H9 (cell line): ENCODE measurements at regions not wholly inside any gene's neighbourhood (a gene's known extent, or its start where the extent isn't known, plus 50 kb on each side); places are given as distances from the start of the nearest gene placed in this dataset.

Experiments used
- DNase-seq: peaks from one replicate; pipeline ENCODE4 v3.0.0-alpha.2; 2017
- H2AFZ ChIP-seq: one replicate; pipeline ENCODE4 v1.6.1; 2013; ENCODE audit warnings: mild to moderate bottlenecking, low read length, control low read depth, moderate library complexity
- H2AK5ac ChIP-seq: 2 replicates; pipeline ENCODE4 v1.6.1; 2013; ENCODE audit warnings: low read length, control low read depth, mixed read lengths; ENCODE audit not compliant: insufficient read length
- H2BK120ac ChIP-seq: one replicate; pipeline ENCODE4 v1.6.1; 2013; ENCODE audit warnings: low read depth, mild to moderate bottlenecking, low read length, control low read depth, inconsistent platforms; ENCODE audit not compliant: poor library complexity, severe bottlenecking
- H2BK12ac ChIP-seq: 2 replicates; pipeline ENCODE4 v1.6.1; 2013; ENCODE audit warnings: low read length, control low read depth, mixed read lengths, low read depth; ENCODE audit not compliant: insufficient read length
- H2BK15ac ChIP-seq: 2 replicates; pipeline ENCODE4 v1.6.1; 2013; ENCODE audit warnings: low read depth, low read length, control low read depth
- H2BK20ac ChIP-seq: one replicate; pipeline ENCODE4 v1.6.1; 2013; ENCODE audit warnings: low read depth, mild to moderate bottlenecking, low read length, control low read depth, inconsistent platforms; ENCODE audit not compliant: poor library complexity, severe bottlenecking
- H2BK5ac ChIP-seq: 2 replicates; pipeline ENCODE4 v1.6.1; 2013; ENCODE audit warnings: low read length, control low read depth, mixed read lengths; ENCODE audit not compliant: insufficient read length
- H3K14ac ChIP-seq: 2 replicates; pipeline ENCODE4 v1.6.1; 2013; ENCODE audit warnings: low read length, control low read depth; ENCODE audit not compliant: insufficient read depth
- H3K18ac ChIP-seq: 2 replicates; pipeline ENCODE4 v1.6.1; 2013; ENCODE audit warnings: low read depth, mild to moderate bottlenecking, mixed read lengths, low read length, control low read depth; ENCODE audit not compliant: insufficient read length
- H3K23ac ChIP-seq: 2 replicates; pipeline ENCODE4 v1.6.1; 2013; ENCODE audit warnings: low read length, control low read depth, mixed read lengths, low read depth; ENCODE audit not compliant: insufficient read length
- H3K23me2 ChIP-seq: 2 replicates; pipeline ENCODE4 v1.6.1; 2013; ENCODE audit warnings: low read depth, mild to moderate bottlenecking, mixed read lengths, low read length, control low read depth; ENCODE audit not compliant: insufficient read length, poor library complexity, severe bottlenecking
- H3K27ac ChIP-seq: 2 replicates; pipeline ENCODE4 v1.5.1; 2013; ENCODE audit warnings: low read length, control low read depth, mixed read lengths, low read depth; ENCODE audit not compliant: insufficient read length
- H3K27me3 ChIP-seq: 2 replicates; pipeline ENCODE4 v1.6.1; 2013; ENCODE audit warnings: low read length, control low read depth, inconsistent platforms; ENCODE audit not compliant: insufficient read depth
- H3K4ac ChIP-seq: 2 replicates; pipeline ENCODE4 v1.6.1; 2013; ENCODE audit warnings: low read depth, mild to moderate bottlenecking, control low read depth, inconsistent platforms, low read length, moderate library complexity
- H3K4me1 ChIP-seq: 2 replicates; pipeline ENCODE4 v1.6.1; 2013; ENCODE audit warnings: low read length, control low read depth, inconsistent platforms; ENCODE audit not compliant: insufficient read depth
- H3K4me2 ChIP-seq: 2 replicates; pipeline ENCODE4 v1.6.1; 2013; ENCODE audit warnings: low read length, control low read depth, mixed read lengths; ENCODE audit not compliant: insufficient read length, insufficient read depth
- H3K56ac ChIP-seq: 2 replicates; pipeline ENCODE4 v1.6.1; 2013; ENCODE audit warnings: low read depth, mild to moderate bottlenecking, mixed read lengths, low read length, control low read depth; ENCODE audit not compliant: insufficient read length
- H3K79me1 ChIP-seq: 2 replicates; pipeline ENCODE4 v1.6.1; 2013; ENCODE audit warnings: low read depth, mild to moderate bottlenecking, moderate library complexity, low read length, control low read depth, inconsistent platforms; ENCODE audit not compliant: insufficient read depth, poor library complexity, severe bottlenecking
- H3K79me2 ChIP-seq: 2 replicates; pipeline ENCODE4 v1.6.1; 2013; ENCODE audit warnings: low read length, control low read depth, inconsistent platforms; ENCODE audit not compliant: insufficient read depth
- H3K9ac ChIP-seq: 2 replicates; pipeline ENCODE4 v1.6.1; 2013; ENCODE audit warnings: low read length, control low read depth, mixed read lengths; ENCODE audit not compliant: insufficient read length; ENCODE audit errors: extremely low read depth
- H3K9me3 ChIP-seq: one replicate; pipeline ENCODE4 v1.6.1; 2013; ENCODE audit warnings: low read depth, low read length, inconsistent platforms; ENCODE audit not compliant: control insufficient read depth
- H3T11ph ChIP-seq: one replicate; pipeline ENCODE4 v1.6.1; 2013; ENCODE audit warnings: mild to moderate bottlenecking, low read length, control low read depth, inconsistent platforms
- H4K20me1 ChIP-seq: one replicate; pipeline ENCODE4 v1.6.1; 2013; ENCODE audit not compliant: control insufficient read depth, insufficient read length, insufficient read depth
- H4K5ac ChIP-seq: 2 replicates; pipeline ENCODE4 v1.6.1; 2013; ENCODE audit warnings: low read depth, mild to moderate bottlenecking, mixed read lengths, low read length, control low read depth; ENCODE audit not compliant: insufficient read length
- H4K8ac ChIP-seq: replicated peaks from 2 replicates; pipeline ENCODE4 v1.6.1; 2013; ENCODE audit warnings: low read length, control low read depth, mixed read lengths, low read depth; ENCODE audit not compliant: insufficient read length
- H4K91ac ChIP-seq: 2 replicates; pipeline ENCODE4 v1.6.1; 2013; ENCODE audit warnings: low read depth, mild to moderate bottlenecking, moderate library complexity, mixed read lengths, low read length, control low read depth; ENCODE audit not compliant: insufficient read length
- H3K27ac Mint-ChIP-seq, 3 experiments: 2 replicates in 2 of 3; 3 replicates in 1 of 3; pipeline ENCODE4 v1.8.0; 2020 to 2021; ENCODE audit warnings: mixed read lengths in 3 of 3, mild to moderate bottlenecking in 1 of 3, moderate library complexity in 1 of 3
- H3K27me3 Mint-ChIP-seq: 2 replicates; pipeline ENCODE4 v1.8.0; 2021; ENCODE audit warnings: low read depth, mild to moderate bottlenecking, moderate library complexity, mixed read lengths
- H3K36me3 Mint-ChIP-seq, 3 experiments: 2 replicates in 2 of 3; 3 replicates in 1 of 3; pipeline ENCODE4 v1.8.0; 2020 to 2021; ENCODE audit warnings: low read depth in 3 of 3, mixed read lengths in 3 of 3; ENCODE audit not compliant: insufficient read depth in 1 of 3
- H3K4me1 Mint-ChIP-seq, 2 experiments: 2 replicates each; pipeline ENCODE4 v1.8.0; 2020; ENCODE audit warnings: mixed read lengths in 2 of 2
- H3K4me3 Mint-ChIP-seq, 2 experiments: 2 replicates in 1 of 2; 3 replicates in 1 of 2; pipeline ENCODE4 v1.8.0; 2020 to 2021; ENCODE audit warnings: mild to moderate bottlenecking in 2 of 2, mixed read lengths in 2 of 2, moderate library complexity in 1 of 2
- H3K9me3 Mint-ChIP-seq, 2 experiments: 2 replicates in 1 of 2; 3 replicates in 1 of 2; pipeline ENCODE4 v1.8.0; 2020; ENCODE audit warnings: mild to moderate bottlenecking in 2 of 2, mixed read lengths in 2 of 2, moderate library complexity in 1 of 2
- CTCF ChIP-seq: fragments of 200-600 bp; sonication (generic); conservative IDR thresholded peaks from 3 replicates; pipeline ENCODE4 v1.8.0; 2021; ENCODE audit warnings: antibody characterized with exemption, mild to moderate bottlenecking
- WGBS: extraction: QIAGEN DNeasy Blood & Tissue Kit; methylation state at CpG from one replicate; pipeline ENCODE4 v1.1.7; 2013; ENCODE audit warnings: missing lambda C conversion rate, low lambda C conversion rate, mixed read lengths; ENCODE audit not compliant: insufficient read length; ENCODE audit errors: extremely low coverage; 5-methylcytosine and 5-hydroxymethylcytosine counted together

GRCh38 chr21:28746166-28746565, 246.5 kb downstream of the LTN1 start:
- Histone ChIP-seq H3K23me2 (peaks cover 2% of the 10 kb centered on the region), H2BK20ac (no peak overlapping the region), H2BK5ac (no peak overlapping the region), H3K4me2 (no peak overlapping the region), H3K18ac (no peak overlapping the region), H3K27ac (no peak overlapping the region), H3K56ac (no peak overlapping the region), H3K23ac (no peak overlapping the region), H3K27me3 (no peaks in the 10 kb centered on the region), H3K14ac (no peak overlapping the region), H3K4ac (no peak overlapping the region), H3T11ph (no peak overlapping the region), H4K91ac (no peak overlapping the region), H2BK120ac (no peak overlapping the region), H3K9me3 (no peaks in the 10 kb centered on the region), H2AFZ (no peak overlapping the region), H3K4me1 (no peaks in the 10 kb centered on the region), H4K20me1 (no peaks in the 10 kb centered on the region), H3K79me1 (no peaks in the 10 kb centered on the region), H3K79me2 (no peaks in the 10 kb centered on the region), H4K8ac (no peak overlapping the region), H2BK15ac (no peak overlapping the region), H2BK12ac (no peak overlapping the region), H4K5ac (no peak overlapping the region), H2AK5ac (no peak overlapping the region), H3K9ac (no peak overlapping the region)
- no peak overlapping the region for H3K4me3 Mint-ChIP-seq
- no peaks in the 10 kb centered on the region for H3K4me1 Mint-ChIP-seq
- WGBS: 60% methylated on average over 1 of the region's 4 CpGs
- H3K9me3 Mint-ChIP-seq: peaks cover 0 to 7% of the 10 kb centered on the region in 2 experiments; a peak in 2 of 5 replicates
- no peak for TF ChIP-seq CTCF
- H3K27ac Mint-ChIP-seq: no peak overlapping the region
- DNase-seq: no peak
- H3K36me3 Mint-ChIP-seq: peaks cover 0 to 7% (median 0%) of the 10 kb centered on the region in 3 experiments; a peak in 1 of 7 replicates
- H3K27me3 Mint-ChIP-seq: no peaks in the 10 kb centered on the region; the same call in 1 of the 2 replicates
